ENCODE measurements at regions not wholly inside any gene's neighbourhood (a gene's known extent, or its start where the extent isn't known, plus 50 kb on each side); places are given as distances from the start of the nearest gene placed in this dataset.

- TF ChIP-seq GATA3 (IDR thresholded peaks at IDR 0.05; ENCODE audit: low read depth, low read length) (no peak), GATA2 (IDR thresholded peaks at IDR 0.05; ENCODE audit: low read depth, low read length) (no peak)
Observed at GRCh38 chr1:69410457-69410850, 157.3 kb upstream of the LRRC7 start.
